A549 (cell line): ENCODE measurements at regions not wholly inside any gene's neighbourhood (a gene's known extent, or its start where the extent isn't known, plus 50 kb on each side); places are given as distances from the start of the nearest gene placed in this dataset.

Experiments
- ATAC-seq, 2 experiments: fragments of 200-7000 bp in 1 of 2; fragments of >200 bp in 1 of 2; cut with Nextera tagmentation in 1 of 2; cut with Tn5 transposase in 1 of 2; 3 replicates each; pipeline versions ENCODE4 v1.8.0 to v1.9.1; 2018 to 2020; ENCODE audit warnings: mild to moderate bottlenecking in 1 of 2, moderate library complexity in 1 of 2
- CTCF ChIA-PET: fragments of 300-600 bp; sonication (Branson Sonifier 250); formaldehyde crosslinking; extraction: SDS; loops from one replicate; lab custom pipeline; 2021; ENCODE audit warnings: antibody characterized with exemption, inconsistent platforms; lab: Yijun Ruan, JAX
- POLR2A ChIA-PET: fragments of 350-600 bp; formaldehyde crosslinking; extraction: SDS; loops from one replicate; lab custom pipeline; 2021; ENCODE audit warnings: antibody characterized with exemption, inconsistent platforms; lab: Yijun Ruan, JAX
- DNase-seq, 2 experiments: peaks; one replicate each; pipeline versions ENCODE4 v3.0.0 to v3.0.0-alpha.2; 2011 to 2016; ENCODE audit warnings: low read depth in 1 of 2, low spot score in 1 of 2
- FAIRE-seq: peaks from 2 replicates; lab custom pipeline; 2011; peaks lifted over from hg19 to GRCh38; lab: Jason Lieb, UNC
- H3K27ac ChIP-seq, 2 experiments: fragments of >200 bp; sonication (Bioruptor Twin); formaldehyde crosslinking; 3 replicates each; pipeline ENCODE4 v1.5.1; 2016 to 2017
- H3K4me1 ChIP-seq: fragments of >200 bp; sonication (Bioruptor Twin); formaldehyde crosslinking; 3 replicates; pipeline ENCODE4 v1.6.1; 2016
- H3K4me2 ChIP-seq: fragments of >200 bp; sonication (Bioruptor Twin); formaldehyde crosslinking; 3 replicates; pipeline ENCODE4 v1.6.1; 2016
- H3K4me3 ChIP-seq: fragments of >200 bp; sonication (Bioruptor Twin); formaldehyde crosslinking; 3 replicates; pipeline ENCODE4 v1.5.1; 2016
- H3K9me3 ChIP-seq: fragments of >200 bp; sonication (Bioruptor Twin); formaldehyde crosslinking; 3 replicates; pipeline ENCODE4 v1.6.1; 2016
- BHLHE40 ChIP-seq: IDR thresholded peaks from 2 replicates; pipeline ENCODE4 v1.6.1; 2012; ENCODE audit warnings: low read depth, low read length, inconsistent platforms
- CBX2 ChIP-seq: fragments of 200-600 bp; sonication (generic); IDR thresholded peaks from 2 replicates; pipeline ENCODE4 v1.6.1; 2016; ENCODE audit warnings: low read depth, mild to moderate bottlenecking, borderline replicate concordance
- CBX8 ChIP-seq: fragments of 200-600 bp; sonication (generic); IDR thresholded peaks from 2 replicates; pipeline ENCODE4 v1.6.1; 2016
- CEBPB ChIP-seq, 2 experiments: fragments of >200 bp in 1 of 2; sonication (Bioruptor Twin) in 1 of 2; formaldehyde crosslinking in 1 of 2; IDR thresholded peaks; 2 replicates each; pipeline ENCODE4 v1.6.1; 2012 to 2016
- CHD2 ChIP-seq: fragments of 150-350 bp; IDR thresholded peaks from 2 replicates; pipeline ENCODE4 v1.6.1; 2014; ENCODE audit warnings: low read length; ENCODE audit not compliant: partially characterized antibody
- CHD4 ChIP-seq: fragments of 200-600 bp; sonication (generic); IDR thresholded peaks from 2 replicates; pipeline ENCODE4 v1.6.1; 2016; ENCODE audit warnings: antibody characterized with exemption, mild to moderate bottlenecking, borderline replicate concordance
- EHMT2 ChIP-seq: fragments of 200-600 bp; sonication (generic); IDR thresholded peaks from 2 replicates; pipeline ENCODE4 v1.6.1; 2016; ENCODE audit warnings: antibody characterized with exemption, low read depth, mild to moderate bottlenecking, moderate library complexity
- ESRRA ChIP-seq: fragments of 150-350 bp; IDR thresholded peaks from 2 replicates; pipeline ENCODE4 v1.6.1; 2014; ENCODE audit warnings: mild to moderate bottlenecking, low read length, borderline replicate concordance
- FOSL2 ChIP-seq, 2 experiments: fragments of 450-650 bp in 1 of 2; fragments of >200 bp in 1 of 2; sonication (Bioruptor Twin) in 1 of 2; formaldehyde crosslinking; IDR thresholded peaks; 2 replicates each; pipeline versions ENCODE4 v1.5.0 to v1.6.1; 2016 to 2020; ENCODE audit warnings: mild to moderate bottlenecking in 1 of 2, moderate library complexity in 1 of 2
- FOXS1 ChIP-seq: fragments of 250-450 bp; sonication (Bioruptor Pico); IDR thresholded peaks from 2 replicates; pipeline ENCODE4 v1.5.0; 2020; ENCODE audit warnings: mild to moderate bottlenecking, moderate library complexity
- HDAC2 ChIP-seq: fragments of 200-600 bp; sonication (generic); IDR thresholded peaks from 2 replicates; pipeline ENCODE4 v1.6.1; 2016
- HEYL ChIP-seq: fragments of 250-450 bp; sonication (Bioruptor Pico); IDR thresholded peaks from 2 replicates; pipeline ENCODE4 v1.8.0; 2021; ENCODE audit warnings: mild to moderate bottlenecking, moderate library complexity
- HOXB13 ChIP-seq: fragments of 250-450 bp; sonication (Bioruptor Pico); IDR thresholded peaks from 2 replicates; pipeline ENCODE4 v1.5.0; 2020; ENCODE audit warnings: low read depth, mild to moderate bottlenecking, moderate library complexity
- JUN ChIP-seq, 2 experiments: fragments of >200 bp; sonication (Bioruptor Twin); formaldehyde crosslinking; IDR thresholded peaks; 2 replicates in 1 of 2; 3 replicates in 1 of 2; pipeline ENCODE4 v1.6.1; 2016 to 2017
- KDM5A ChIP-seq: fragments of 200-600 bp; sonication (generic); IDR thresholded peaks from 2 replicates; pipeline ENCODE4 v1.6.1; 2016; ENCODE audit warnings: antibody characterized with exemption, mild to moderate bottlenecking
- MAFK ChIP-seq: fragments of 450-650 bp; IDR thresholded peaks from 2 replicates; pipeline ENCODE4 v1.6.1; 2014; ENCODE audit not compliant: partially characterized antibody
- MAX ChIP-seq: IDR thresholded peaks from 2 replicates; pipeline ENCODE4 v1.6.1; 2012
- MAZ ChIP-seq: fragments of 150-350 bp; IDR thresholded peaks from 2 replicates; pipeline ENCODE4 v1.6.1; 2014; ENCODE audit warnings: antibody characterized with exemption, low read depth, low read length, borderline replicate concordance
- NFE2L2 ChIP-seq: fragments of 150-350 bp; conservative IDR thresholded peaks from 2 replicates; pipeline ENCODE4 v1.6.1; 2014; ENCODE audit warnings: low read length
- PHF8 ChIP-seq: fragments of 200-600 bp; sonication (generic); IDR thresholded peaks from 2 replicates; pipeline ENCODE4 v1.6.1; 2016; ENCODE audit warnings: low read depth, mild to moderate bottlenecking, antibody characterized with exemption, moderate library complexity, borderline replicate concordance
- RAD21 ChIP-seq, 2 experiments: fragments of >200 bp in 1 of 2; sonication (Bioruptor Twin) in 1 of 2; formaldehyde crosslinking in 1 of 2; IDR thresholded peaks in 1 of 2; conservative IDR thresholded peaks in 1 of 2; 2 replicates in 1 of 2; 3 replicates in 1 of 2; pipeline ENCODE4 v1.6.1; 2012 to 2018; ENCODE audit warnings: inconsistent platforms in 1 of 2
- RCOR1 ChIP-seq: fragments of 150-350 bp; IDR thresholded peaks from 2 replicates; pipeline ENCODE4 v1.6.1; 2014; ENCODE audit warnings: antibody characterized with exemption, low read length, low read depth
- RNF2 ChIP-seq: fragments of 200-600 bp; sonication (generic); IDR thresholded peaks from 2 replicates; pipeline ENCODE4 v1.6.1; 2016; ENCODE audit warnings: low read depth, mild to moderate bottlenecking, antibody characterized with exemption, moderate library complexity, borderline replicate concordance
- SMC3 ChIP-seq: fragments of >200 bp; sonication (Bioruptor Twin); formaldehyde crosslinking; IDR thresholded peaks from 3 replicates; pipeline ENCODE4 v1.6.1; 2018; ENCODE audit warnings: inconsistent platforms
- SREBF2 ChIP-seq: fragments of 450-650 bp; IDR thresholded peaks from 2 replicates; pipeline ENCODE4 v1.6.1; 2014; ENCODE audit warnings: mild to moderate bottlenecking, moderate library complexity
- TFCP2L1 ChIP-seq: fragments of 250-450 bp; sonication (Bioruptor Pico); IDR thresholded peaks from 2 replicates; pipeline ENCODE4 v1.5.0; 2021; ENCODE audit warnings: mild to moderate bottlenecking
- ZC3H11A ChIP-seq: fragments of 450-650 bp; IDR thresholded peaks from 2 replicates; pipeline ENCODE4 v1.6.1; 2014; ENCODE audit warnings: antibody characterized with exemption, mild to moderate bottlenecking
- ZFP36 ChIP-seq: fragments of 450-650 bp; IDR thresholded peaks from 2 replicates; pipeline ENCODE4 v1.6.1; 2014; ENCODE audit warnings: borderline replicate concordance; ENCODE audit not compliant: partially characterized antibody
- WGBS: methylation state at CpG from one replicate; pipeline ENCODE4 v1.1.6; 2017; ENCODE audit errors: missing lambda C conversion rate; 5-methylcytosine and 5-hydroxymethylcytosine counted together
- TF ChIP-seq, protein P1 (sequence below): fragments of >200 bp; sonication (Bioruptor Twin); formaldehyde crosslinking; IDR thresholded peaks from 2 replicates; pipeline ENCODE4 v1.6.1; 2016
- TF ChIP-seq, protein P2 (sequence below): fragments of 450-650 bp; IDR thresholded peaks from 2 replicates; pipeline ENCODE4 v1.6.1; 2014; ENCODE audit warnings: antibody characterized with exemption

- no peak overlapping the region for H3K4me3 ChIP-seq
- H3K9me3 ChIP-seq: no peaks in the 10 kb centered on the region
- 77% methylated on average over 2 of the region's 2 CpGs for WGBS
- H3K4me2 ChIP-seq: no peak overlapping the region
- CTCF ChIA-PET: no interaction called here
- no peak for FAIRE-seq
- no peak for TF ChIP-seq MAZ
- TF ChIP-seq BHLHE40: no peak
- no peak for TF ChIP-seq FOSL2 (IDR thresholded peaks at IDR 0.05)
- no peak for TF ChIP-seq FOSL2 (CRISPR knock-in tag; IDR thresholded peaks at IDR 0.05)
- TF ChIP-seq NFE2L2: no peak
- TF ChIP-seq SREBF2: no peak
- TF ChIP-seq ZC3H11A: no peak
- no peak for TF ChIP-seq JUN (IDR thresholded peaks at IDR 0.05)
- TF ChIP-seq RAD21 (conservative IDR thresholded peaks at IDR 0.05 in 1 of 2, IDR thresholded peaks at IDR 0.05 in 1 of 2): no peak
- no peak for TF ChIP-seq HOXB13 (CRISPR knock-in tag)
- TF ChIP-seq KDM5A: no peak
- TF ChIP-seq, protein P1, sequence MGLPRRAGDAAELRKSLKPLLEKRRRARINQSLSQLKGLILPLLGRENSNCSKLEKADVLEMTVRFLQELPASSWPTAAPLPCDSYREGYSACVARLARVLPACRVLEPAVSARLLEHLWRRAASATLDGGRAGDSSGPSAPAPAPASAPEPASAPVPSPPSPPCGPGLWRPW: no peak
- TF ChIP-seq CEBPB (IDR thresholded peaks at IDR 0.05): no peak
- TF ChIP-seq ESRRA: no peak
- TF ChIP-seq RNF2: no peak
- TF ChIP-seq CBX8: no peak
- no peak for ATAC-seq
- POLR2A ChIA-PET: no interaction called here
- no peaks in the 10 kb centered on the region for H3K4me1 ChIP-seq
- no peak overlapping the region for H3K27ac ChIP-seq
- no peak for DNase-seq
These were observed 71.2 kb upstream of the STX18 start for GRCh38 chr4:4613126-4613465.

GRCh38 chr4:4610672-4611071 lies 68.8 kb upstream of the STX18 start:
- no peak overlapping the region for H3K27ac ChIP-seq
- FAIRE-seq: no peak
- WGBS: 58% methylated on average over 6 of the region's 7 CpGs
- DNase-seq: no peak
- H3K9me3 ChIP-seq: no peaks in the 10 kb centered on the region
- CTCF ChIA-PET: no interaction called here
- no peaks in the 10 kb centered on the region for H3K4me1 ChIP-seq
- no peak overlapping the region for H3K4me3 ChIP-seq
- POLR2A ChIA-PET: no interaction called here
- no peak for ATAC-seq
- TF ChIP-seq RAD21 (conservative IDR thresholded peaks at IDR 0.05 in 1 of 2, IDR thresholded peaks at IDR 0.05 in 1 of 2): no peak
- TF ChIP-seq, protein P2, sequence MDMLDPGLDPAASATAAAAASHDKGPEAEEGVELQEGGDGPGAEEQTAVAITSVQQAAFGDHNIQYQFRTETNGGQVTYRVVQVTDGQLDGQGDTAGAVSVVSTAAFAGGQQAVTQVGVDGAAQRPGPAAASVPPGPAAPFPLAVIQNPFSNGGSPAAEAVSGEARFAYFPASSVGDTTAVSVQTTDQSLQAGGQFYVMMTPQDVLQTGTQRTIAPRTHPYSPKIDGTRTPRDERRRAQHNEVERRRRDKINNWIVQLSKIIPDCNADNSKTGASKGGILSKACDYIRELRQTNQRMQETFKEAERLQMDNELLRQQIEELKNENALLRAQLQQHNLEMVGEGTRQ: no peak
- TF ChIP-seq EHMT2: no peak
- TF ChIP-seq HEYL (CRISPR knock-in tag): no peak
- TF ChIP-seq MAFK: no peak
- no peak for TF ChIP-seq CHD2
- TF ChIP-seq TFCP2L1: no peak
- TF ChIP-seq RCOR1: no peak
- no peak overlapping the region for H3K4me2 ChIP-seq

DNA sequence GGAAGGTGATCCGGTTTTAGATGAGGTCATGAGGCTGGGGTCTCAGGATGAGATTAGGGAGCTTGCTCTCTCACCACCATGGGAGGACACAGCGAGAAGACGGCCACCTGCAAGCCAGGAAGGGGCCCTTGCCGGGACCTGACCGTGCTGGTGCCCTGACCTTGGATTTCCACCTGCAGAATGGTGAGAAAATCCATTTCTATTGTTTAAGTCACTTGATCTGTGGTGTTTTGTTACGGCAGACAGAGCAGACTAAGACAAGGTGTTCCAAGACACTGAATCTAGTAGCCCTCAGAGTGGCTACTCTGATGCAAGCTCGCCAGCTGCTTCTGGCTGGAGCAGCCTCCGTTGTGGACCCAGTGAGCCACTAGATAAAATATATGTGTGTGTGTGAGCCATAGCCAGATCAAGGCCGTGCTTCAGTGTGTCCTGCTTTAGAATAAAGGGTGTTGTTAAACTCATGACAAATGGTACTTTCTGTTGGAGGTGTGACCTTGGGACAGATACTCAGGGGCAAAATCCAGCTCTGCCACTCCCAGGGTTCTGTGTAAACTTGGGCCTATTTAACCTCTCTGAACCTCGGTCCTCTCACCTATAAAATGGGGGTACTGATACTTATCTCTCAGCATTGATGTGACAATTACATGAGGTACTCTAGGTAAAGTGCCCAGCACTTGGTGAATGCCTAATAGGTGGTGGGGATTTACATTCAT lies 67.9 kb upstream of the STX18 start:
- POLR2A ChIA-PET: no interaction called here

More for the DNA sequence above, 67.9 kb upstream of the STX18 start:
- WGBS: 66% methylated on average over 9 of the region's 10 CpGs
- Histone ChIP-seq H3K4me3 (no peak overlapping the region), H3K4me1 (no peaks in the 10 kb centered on the region), H3K4me2 (no peak overlapping the region), H3K9me3 (no peaks in the 10 kb centered on the region), H3K27ac (no peak overlapping the region)
- DNase-seq: no peak
- CTCF ChIA-PET: interaction anchor here (0.9 kb wide), 1 partner anchor 10 kb away, joined by 3 read pairs; no protein-coding TSS in a partner anchor
- TF ChIP-seq CHD2 (no peak), ZFP36 (no peak), CHD4 (no peak), SMC3 (no peak), HDAC2 (no peak), MAX (no peak), MAFK (no peak), FOXS1 (no peak), CBX2 (no peak), CEBPB (IDR thresholded peaks at IDR 0.05) (no peak), TFCP2L1 (no peak), PHF8 (no peak)
- no peak for FAIRE-seq
- ATAC-seq: no peak
